ENCODE measurements at regions not wholly inside any gene's neighbourhood (a gene's known extent, or its start where the extent isn't known, plus 50 kb on each side); places are given as distances from the start of the nearest gene placed in this dataset.

GRCh38 chr7:56483153-56483552 lies 366.9 kb upstream of the NUPR2 start:
- no peak overlapping the region for H2AFZ ChIP-seq (ENCODE audit: low read length)
- no peak overlapping the region for H4K8ac ChIP-seq (ENCODE audit: extremely low read depth, insufficient read depth, low read length)
- no peak overlapping the region for H3K23ac ChIP-seq (ENCODE audit: insufficient read length)
- H2BK12ac ChIP-seq (ENCODE audit: low read depth, low read length), result no peak overlapping the region
- DNase-seq (ENCODE audit: low read depth in 1 of 2, low spot score in 2 of 2), result no peak
- no peak overlapping the region for H2BK5ac ChIP-seq (ENCODE audit: low read depth, low read length)
- H3K79me1 ChIP-seq (ENCODE audit: low read depth, low read length), result no peaks in the 10 kb centered on the region
- H3K4me3 ChIP-seq (ENCODE audit: extremely low read depth in 1 of 4, insufficient read depth in 2 of 4, low read depth in 3 of 4, low read length in 4 of 4), result no peak overlapping the region
- H3K23me2 ChIP-seq (ENCODE audit: low read depth, low read length), result no peaks in the 10 kb centered on the region
- H3K9me3 ChIP-seq (ENCODE audit: insufficient read depth in 2 of 2, low read depth in 1 of 2, low read length in 1 of 2), result peaks cover 45 to 84% of the 10 kb centered on the region in 2 experiments; a peak in 3 of 4 replicates
- no peak overlapping the region for H3K18ac ChIP-seq (ENCODE audit: extremely low read depth, low read length)
- H2BK20ac ChIP-seq (ENCODE audit: low read length), result no peak overlapping the region
- H2BK15ac ChIP-seq (ENCODE audit: low read length), result no peak overlapping the region
- H3K36me3 ChIP-seq (ENCODE audit: control insufficient read depth in 2 of 4, insufficient read depth in 4 of 4, low read length in 3 of 4), result no peaks in the 10 kb centered on the region
- ChIA-PET POLR2A (ENCODE audit: partially characterized antibody) (no interaction called here), CTCF (ENCODE audit: partially characterized antibody) (interaction anchor here (1.1 kb wide), 1 partner anchor 10 kb away, joined by 4 read pairs; no protein-coding TSS in a partner anchor)
- no peak overlapping the region for H3K56ac ChIP-seq (replicated peaks; ENCODE audit: insufficient read length, low read depth, low read length)
- FAIRE-seq, result no peak
- H3K4ac ChIP-seq (replicated peaks; ENCODE audit: insufficient read length, low read depth, low read length), result no peak overlapping the region
- H2BK120ac ChIP-seq (replicated peaks; ENCODE audit: low read depth, low read length), result no peak overlapping the region
- H3K27ac ChIP-seq (ENCODE audit: low read depth, low read length), result no peak overlapping the region
- H4K5ac ChIP-seq (ENCODE audit: insufficient read length, low read depth, low read length), result no peak overlapping the region
- no peak overlapping the region for H3K14ac ChIP-seq (ENCODE audit: insufficient read length)
- no peak overlapping the region for H2AK5ac ChIP-seq (ENCODE audit: low read depth, low read length)
- no peaks in the 10 kb centered on the region for H3K27me3 ChIP-seq (replicated peaks in 1 of 4; ENCODE audit: control insufficient read depth in 3 of 4, extremely low read depth in 1 of 4, insufficient read depth in 3 of 4, low read length in 3 of 4)
- H4K91ac ChIP-seq (replicated peaks; ENCODE audit: insufficient read length, low read length), result no peak overlapping the region
- no peaks in the 10 kb centered on the region for H3K79me2 ChIP-seq (ENCODE audit: control insufficient read depth in 1 of 2, insufficient read depth in 2 of 2, low read length in 2 of 2)
- 85% methylated on average over 21 of the region's 22 CpGs; no CpG with 5 or more reads in 1 of the 2 experiments for WGBS, 2 experiments (ENCODE audit: extremely low coverage in 1 of 2, insufficient coverage in 1 of 2, insufficient read length in 1 of 2, insufficient replicate concordance in 2 of 2, low coverage in 1 of 2, low lambda C conversion rate in 2 of 2, missing lambda C conversion rate in 1 of 2)
- no peaks in the 10 kb centered on the region for H3K4me1 ChIP-seq (replicated peaks in 1 of 4; ENCODE audit: control insufficient read depth in 3 of 4, insufficient read depth in 4 of 4, low read length in 3 of 4)
- no peak overlapping the region for H3K4me2 ChIP-seq (ENCODE audit: insufficient read depth in 1 of 2, low read depth in 2 of 2, low read length in 2 of 2)
- no peak overlapping the region for H3K9ac ChIP-seq (replicated peaks in 1 of 4; ENCODE audit: extremely low read depth in 1 of 4, low read depth in 3 of 4, low read length in 3 of 4)
- H4K20me1 ChIP-seq (replicated peaks in 1 of 2; ENCODE audit: control insufficient read depth in 1 of 2, insufficient read depth in 2 of 2, low read length in 2 of 2), result no peaks in the 10 kb centered on the region
- TF ChIP-seq SRF (IDR thresholded peaks at IDR 0.05; ENCODE audit: low read depth, low read length) (no peak), CTBP2 (IDR thresholded peaks at IDR 0.05; ENCODE audit: borderline replicate concordance, insufficient read depth, insufficient read length, low read length) (no peak), EZH2 (IDR thresholded peaks at IDR 0.05; ENCODE audit: low read depth, low read length, severe bottlenecking) (no peak), CBX8 (IDR thresholded peaks at IDR 0.05; ENCODE audit: borderline replicate concordance, low read depth, low read length) (no peak), CHD1 (IDR thresholded peaks at IDR 0.05; ENCODE audit: low read depth, low read length) (no peak), TEAD4 (IDR thresholded peaks at IDR 0.05; ENCODE audit: low read depth, low read length) (no peak), POU5F1 (IDR thresholded peaks at IDR 0.05; ENCODE audit: low read depth, low read length) (no peak), TAF7 (optimal IDR thresholded peaks at IDR 0.05; ENCODE audit: borderline replicate concordance, low read depth, low read length) (no peak), BCL11A (IDR thresholded peaks at IDR 0.05; ENCODE audit: low read depth in 2 of 2, low read length in 2 of 2) (no peak), CHD2 (IDR thresholded peaks at IDR 0.05; ENCODE audit: low read length) (no peak), GABPA (IDR thresholded peaks at IDR 0.05; ENCODE audit: borderline replicate concordance, insufficient read depth, low read length) (no peak), SAP30 (IDR thresholded peaks at IDR 0.05; ENCODE audit: insufficient read depth, insufficient replicate concordance, low read length) (no peak), BRCA1 (IDR thresholded peaks at IDR 0.05; ENCODE audit: low read depth, low read length) (no peak), RNF2 (IDR thresholded peaks at IDR 0.05; ENCODE audit: borderline replicate concordance, low read depth, low read length, missing control alignments, poor library complexity, severe bottlenecking) (no peak), TBP (IDR thresholded peaks at IDR 0.05; ENCODE audit: low read depth, low read length) (no peak)

Data from H1 (cell line).